ENCODE measurements at regions not wholly inside any gene's neighbourhood (a gene's known extent, or its start where the extent isn't known, plus 50 kb on each side); places are given as distances from the start of the nearest gene placed in this dataset.

DNA sequence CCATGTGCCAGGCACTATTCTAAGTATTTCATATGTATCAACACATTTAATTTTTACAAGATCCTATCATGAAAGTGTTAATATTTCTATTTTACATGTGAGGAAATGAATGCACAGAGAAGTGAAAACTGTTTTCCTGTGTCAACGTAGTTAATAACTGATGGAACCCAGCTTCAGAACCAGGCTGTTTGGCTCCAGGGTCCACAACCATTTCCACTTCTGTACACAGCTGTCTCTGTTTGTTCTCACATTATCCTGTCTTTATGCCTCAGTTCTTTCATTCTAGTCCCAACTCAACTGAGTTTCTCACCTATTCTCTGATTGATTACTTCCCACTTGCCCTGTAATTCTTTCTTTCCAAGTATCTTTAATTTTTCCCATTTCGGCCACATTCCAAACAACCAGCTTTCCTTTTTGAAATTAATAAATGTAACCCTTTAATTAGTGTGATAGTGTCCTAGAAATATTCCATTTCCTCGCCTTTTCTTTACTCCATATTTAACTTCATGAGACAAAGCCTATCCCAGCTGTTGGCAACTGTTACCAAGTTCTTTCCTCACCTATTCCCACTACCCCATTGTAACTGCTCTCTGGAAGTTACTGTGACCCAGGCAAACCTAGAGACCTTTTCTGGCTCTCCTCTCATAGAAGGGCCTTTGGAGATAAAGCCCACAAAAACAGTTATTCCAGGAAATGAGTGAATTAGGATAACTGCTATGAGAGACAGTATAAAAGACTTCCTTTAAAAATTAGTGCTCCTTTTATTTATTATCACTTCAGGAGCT lies 218.7 kb downstream of the RASSF9 start:
- no peaks in the 10 kb centered on the region for H3K9me3 ChIP-seq (ENCODE audit: low read depth)
- DNase-seq: no peak
- 61 to 71% methylated on average over 3 of the region's 3 CpGs for whole genome bisulfite sequencing, 2 experiments (ENCODE audit: low coverage in 1 of 2, low lambda C conversion rate in 2 of 2, missing lambda C conversion rate in 2 of 2)
- no peaks in the 10 kb centered on the region for H3K27me3 ChIP-seq (replicated peaks; ENCODE audit: insufficient read depth)
- no peaks in the 10 kb centered on the region for H3K9me2 ChIP-seq (ENCODE audit: insufficient read depth)
- H3K27ac ChIP-seq: no peak overlapping the region
- no peak overlapping the region for H2AFZ ChIP-seq
- no peaks in the 10 kb centered on the region for H3K36me3 ChIP-seq (ENCODE audit: low read depth)
- no peaks in the 10 kb centered on the region for H3F3A ChIP-seq (ENCODE audit: insufficient read depth)
- H3K4me2 ChIP-seq (ENCODE audit: unreplicated experiment): no peak overlapping the region
- no peaks in the 10 kb centered on the region for H3K4me1 ChIP-seq (ENCODE audit: insufficient read depth)
- H3K79me2 ChIP-seq (ENCODE audit: insufficient read depth): no peaks in the 10 kb centered on the region
- H4K20me1 ChIP-seq (ENCODE audit: insufficient read depth): no peaks in the 10 kb centered on the region
- TF ChIP-seq EZH2 (IDR thresholded peaks at IDR 0.05; ENCODE audit: insufficient read depth, poor library complexity, severe bottlenecking) (no peak), EZH2phosphoT487 (IDR thresholded peaks at IDR 0.05; ENCODE audit: insufficient read depth, low read depth) (no peak)
- no peak overlapping the region for H3K9ac ChIP-seq
- no peak overlapping the region for H3K4me3 ChIP-seq
- in situ Hi-C loops (cut with MboI): no loop called here

DNA sequence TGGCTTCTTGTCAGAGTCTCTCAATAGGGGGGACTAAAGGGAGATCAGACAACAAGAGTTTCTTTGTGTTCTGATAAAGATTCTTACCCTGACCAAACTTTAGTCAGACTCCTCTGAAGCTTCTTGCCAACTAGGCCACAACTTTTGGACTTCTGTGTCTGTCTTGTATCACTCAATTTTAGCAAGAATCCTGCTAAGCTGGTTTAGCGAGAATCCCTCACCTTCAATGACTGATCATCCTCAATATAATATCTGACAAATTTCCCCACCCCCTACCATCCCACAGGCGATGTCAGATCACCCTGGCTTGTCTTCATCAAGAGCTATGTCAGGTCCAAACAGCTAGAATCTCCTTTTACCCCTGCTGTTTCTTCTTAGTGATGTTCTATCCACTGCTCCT lies 215.2 kb downstream of the RASSF9 start:
- in situ Hi-C loops (cut with MboI): no loop called here
- Histone ChIP-seq H3K9me3 (ENCODE audit: low read depth) (no peaks in the 10 kb centered on the region), H3F3A (ENCODE audit: insufficient read depth) (peaks cover 9% of the 10 kb centered on the region), H3K4me2 (ENCODE audit: unreplicated experiment) (no peak overlapping the region), H4K20me1 (ENCODE audit: insufficient read depth) (no peaks in the 10 kb centered on the region), H3K9me2 (ENCODE audit: insufficient read depth) (no peaks in the 10 kb centered on the region), H3K4me3 (no peak overlapping the region), H3K27me3 (replicated peaks; ENCODE audit: insufficient read depth) (no peaks in the 10 kb centered on the region), H2AFZ (no peak overlapping the region), H3K9ac (no peak overlapping the region), H3K27ac (no peak overlapping the region), H3K36me3 (ENCODE audit: low read depth) (no peaks in the 10 kb centered on the region), H3K79me2 (ENCODE audit: insufficient read depth) (no peaks in the 10 kb centered on the region), H3K4me1 (ENCODE audit: insufficient read depth) (peaks cover 5% of the 10 kb centered on the region)
- no peak for DNase-seq
- 93 to 96% methylated on average over 2 of the region's 2 CpGs for WGBS, 2 experiments (ENCODE audit: low coverage in 1 of 2, low lambda C conversion rate in 2 of 2, missing lambda C conversion rate in 2 of 2)
- TF ChIP-seq EZH2phosphoT487 (IDR thresholded peaks at IDR 0.05; ENCODE audit: insufficient read depth, low read depth) (no peak), EZH2 (IDR thresholded peaks at IDR 0.05; ENCODE audit: insufficient read depth, poor library complexity, severe bottlenecking) (no peak)

DNA sequence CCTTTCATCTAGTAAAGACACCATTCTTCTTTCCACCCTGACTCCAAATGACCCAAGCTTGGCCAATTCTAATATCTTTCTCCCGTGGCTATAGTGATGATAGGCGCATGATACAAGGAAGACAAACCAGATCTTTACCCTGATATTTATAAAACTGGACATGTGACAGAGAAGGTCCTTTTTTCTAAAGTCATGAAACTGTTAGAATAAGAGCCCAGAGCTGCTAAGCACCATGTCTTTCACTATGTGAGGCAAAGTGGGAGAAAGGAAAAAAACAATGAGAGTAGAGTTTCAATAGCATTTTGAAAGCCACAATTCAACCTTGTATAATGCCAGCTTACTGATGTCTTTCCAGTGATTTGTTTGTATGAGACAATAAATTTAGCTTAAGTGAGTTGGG lies 212.4 kb downstream of the RASSF9 start:
- TF ChIP-seq EZH2 (IDR thresholded peaks at IDR 0.05; ENCODE audit: insufficient read depth, poor library complexity, severe bottlenecking) (no peak), EZH2phosphoT487 (IDR thresholded peaks at IDR 0.05; ENCODE audit: insufficient read depth, low read depth) (no peak)
- H3K9me3 ChIP-seq (ENCODE audit: low read depth): no peaks in the 10 kb centered on the region
- no peak overlapping the region for H2AFZ ChIP-seq
- no peak overlapping the region for H3K27ac ChIP-seq
- H3K4me1 ChIP-seq (ENCODE audit: insufficient read depth): peaks cover 25% of the 10 kb centered on the region
- no peak overlapping the region for H3K4me2 ChIP-seq (ENCODE audit: unreplicated experiment)
- no peaks in the 10 kb centered on the region for H3K79me2 ChIP-seq (ENCODE audit: insufficient read depth)
- in situ Hi-C loops (cut with MboI): no loop called here
- H3K27me3 ChIP-seq (replicated peaks; ENCODE audit: insufficient read depth): no peaks in the 10 kb centered on the region
- no peak overlapping the region for H3K4me3 ChIP-seq
- H3K9ac ChIP-seq: no peak overlapping the region
- DNase-seq: no peak
- peaks cover 24% of the 10 kb centered on the region for H3F3A ChIP-seq (ENCODE audit: insufficient read depth)
- 92 to 95% methylated on average over 2 of the region's 2 CpGs for WGBS, 2 experiments (ENCODE audit: low coverage in 1 of 2, low lambda C conversion rate in 2 of 2, missing lambda C conversion rate in 2 of 2)
- no peaks in the 10 kb centered on the region for H4K20me1 ChIP-seq (ENCODE audit: insufficient read depth)
- no peaks in the 10 kb centered on the region for H3K9me2 ChIP-seq (ENCODE audit: insufficient read depth)
- H3K36me3 ChIP-seq (ENCODE audit: low read depth): no peaks in the 10 kb centered on the region

- H3K79me2 ChIP-seq (ENCODE audit: insufficient read depth): no peaks in the 10 kb centered on the region
- WGBS, 2 experiments (ENCODE audit: low coverage in 1 of 2, low lambda C conversion rate in 2 of 2, missing lambda C conversion rate in 2 of 2): 99 to 100% methylated on average over 2 of the region's 2 CpGs
- H3K4me1 ChIP-seq (ENCODE audit: insufficient read depth): peaks cover 25% of the 10 kb centered on the region
- no peak overlapping the region for H3K9ac ChIP-seq
- no peaks in the 10 kb centered on the region for H4K20me1 ChIP-seq (ENCODE audit: insufficient read depth)
- H3F3A ChIP-seq (ENCODE audit: insufficient read depth): peaks cover 24% of the 10 kb centered on the region
- no peaks in the 10 kb centered on the region for H3K9me3 ChIP-seq (ENCODE audit: low read depth)
- in situ Hi-C loops (cut with MboI): no loop called here
- no peaks in the 10 kb centered on the region for H3K27me3 ChIP-seq (replicated peaks; ENCODE audit: insufficient read depth)
- H3K4me2 ChIP-seq (ENCODE audit: unreplicated experiment): peak overlapping the region; percentile 78
- DNase-seq: no peak
- TF ChIP-seq EZH2 (IDR thresholded peaks at IDR 0.05; ENCODE audit: insufficient read depth, poor library complexity, severe bottlenecking): no peak
- no peak for TF ChIP-seq EZH2phosphoT487 (IDR thresholded peaks at IDR 0.05; ENCODE audit: insufficient read depth, low read depth)
- H3K36me3 ChIP-seq (ENCODE audit: low read depth): no peaks in the 10 kb centered on the region
- H3K27ac ChIP-seq: no peak overlapping the region; the same call in 1 of the 2 replicates
- no peaks in the 10 kb centered on the region for H3K9me2 ChIP-seq (ENCODE audit: insufficient read depth)
- no peak overlapping the region for H3K4me3 ChIP-seq
- H2AFZ ChIP-seq: no peak overlapping the region
Observed at GRCh38 chr12:85625467-85625866, 210.7 kb downstream of the RASSF9 start.

All from GM23248 (cell line).